HL-60 (cell line): ENCODE measurements at regions not wholly inside any gene's neighbourhood (a gene's known extent, or its start where the extent isn't known, plus 50 kb on each side); places are given as distances from the start of the nearest gene placed in this dataset.

Experiments used
- DNase-seq, 2 experiments: peaks; one replicate each; pipeline ENCODE4 v3.0.0-alpha.2; 2010 to 2020; ENCODE audit warnings: low read depth in 1 of 2, low spot score in 1 of 2
- H3K27ac ChIP-seq: fragments of 250-450 bp; sonication (Bioruptor Pico); replicated peaks from 2 replicates; pipeline ENCODE4 v1.5.1; 2020; ENCODE audit warnings: mild to moderate bottlenecking, moderate library complexity
- H3K27me3 ChIP-seq: fragments of 250-450 bp; sonication (Bioruptor Pico); 2 replicates; pipeline ENCODE4 v1.5.1; 2021; ENCODE audit warnings: mild to moderate bottlenecking, moderate library complexity; ENCODE audit not compliant: insufficient read depth, poor library complexity, severe bottlenecking
- H3K4me3 ChIP-seq: replicated peaks from 2 replicates; pipeline ENCODE4 v1.5.1; 2011; ENCODE audit warnings: mild to moderate bottlenecking, control low read depth, low read length; ENCODE audit not compliant: insufficient read depth
- CTCF ChIP-seq: IDR thresholded peaks from one replicate; pipeline ENCODE4 v1.5.1; 2011; ENCODE audit warnings: low read length, control low read depth, inconsistent platforms; ENCODE audit not compliant: insufficient read depth
- GABPA ChIP-seq: IDR thresholded peaks from 2 replicates; pipeline ENCODE4 v1.6.1; 2012; ENCODE audit warnings: low read depth
- POLR2AphosphoS5 ChIP-seq: IDR thresholded peaks from 2 replicates; pipeline ENCODE4 v1.6.1; 2012; ENCODE audit warnings: low read depth
- REST ChIP-seq: IDR thresholded peaks from 2 replicates; pipeline ENCODE4 v1.6.1; 2012; ENCODE audit warnings: low read depth; ENCODE audit not compliant: insufficient replicate concordance
- SPI1 ChIP-seq: IDR thresholded peaks from 2 replicates; pipeline ENCODE4 v1.6.1; 2012; ENCODE audit warnings: low read depth, mild to moderate bottlenecking, borderline replicate concordance

- Histone ChIP-seq H3K27me3 (no peaks in the 10 kb centered on the region), H3K4me3 (no peak overlapping the region), H3K27ac (no peak overlapping the region)
- TF ChIP-seq CTCF: no peak
- TF ChIP-seq GABPA: no peak
- no peak for DNase-seq
These were observed 603.3 kb upstream of the IGFBP3 start for GRCh38 chr7:46524350-46524749.

DNA sequence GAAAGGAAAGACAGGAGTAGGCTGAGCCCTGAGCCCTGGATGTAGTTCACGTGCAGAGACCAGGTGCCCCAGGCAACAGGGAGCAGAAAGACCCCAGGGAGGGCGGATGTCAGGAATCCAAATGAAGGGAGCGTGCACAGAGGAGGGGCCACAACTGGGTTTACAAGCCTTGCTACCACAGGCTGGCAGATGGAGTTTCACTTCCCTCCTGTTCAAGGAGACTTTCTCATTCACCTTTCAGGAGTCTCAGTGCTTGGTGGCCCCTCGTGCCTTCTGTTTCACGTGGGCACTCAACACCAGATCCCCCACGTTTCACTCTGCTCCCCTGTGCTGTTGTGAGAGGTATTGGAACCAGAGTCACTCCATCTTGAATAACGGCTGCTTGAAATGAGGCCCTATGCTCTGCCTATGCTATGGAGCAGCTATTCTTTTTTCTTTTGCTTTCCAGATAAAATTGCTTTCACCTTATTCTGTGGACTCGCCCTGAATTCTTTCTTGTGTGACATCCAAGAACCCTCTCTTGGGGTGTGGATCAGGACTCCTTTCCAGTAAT, 601.4 kb upstream of the IGFBP3 start:
- H3K27me3 ChIP-seq: no peaks in the 10 kb centered on the region
- H3K27ac ChIP-seq: no peak overlapping the region
- no peak overlapping the region for H3K4me3 ChIP-seq
- no peak for TF ChIP-seq GABPA
- TF ChIP-seq CTCF: no peak
- no peak for DNase-seq

DNA sequence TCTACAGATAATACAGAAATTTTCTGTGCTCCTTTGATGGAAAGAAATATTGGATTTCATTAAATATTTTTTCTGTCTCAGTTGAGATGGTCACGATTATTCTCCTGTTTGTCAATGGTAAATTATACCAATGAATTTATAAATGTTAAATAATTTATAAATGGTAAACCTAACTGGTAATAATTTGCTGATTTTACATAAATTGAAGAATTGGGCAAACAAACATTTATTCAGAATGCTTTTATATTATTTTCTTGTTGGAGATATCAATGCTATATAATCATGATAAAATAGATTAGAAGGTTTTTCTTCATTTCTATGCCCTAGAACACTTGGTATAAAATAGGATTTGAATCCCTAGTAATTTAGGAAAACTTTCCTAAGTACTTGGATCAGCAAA, 597.6 kb upstream of the IGFBP3 start:
- Histone ChIP-seq H3K4me3 (no peak overlapping the region), H3K27ac (no peak overlapping the region), H3K27me3 (no peaks in the 10 kb centered on the region)
- TF ChIP-seq SPI1 (no peak), POLR2AphosphoS5 (no peak), REST (no peak), GABPA (no peak), CTCF (no peak)
- DNase-seq: no peak

DNA sequence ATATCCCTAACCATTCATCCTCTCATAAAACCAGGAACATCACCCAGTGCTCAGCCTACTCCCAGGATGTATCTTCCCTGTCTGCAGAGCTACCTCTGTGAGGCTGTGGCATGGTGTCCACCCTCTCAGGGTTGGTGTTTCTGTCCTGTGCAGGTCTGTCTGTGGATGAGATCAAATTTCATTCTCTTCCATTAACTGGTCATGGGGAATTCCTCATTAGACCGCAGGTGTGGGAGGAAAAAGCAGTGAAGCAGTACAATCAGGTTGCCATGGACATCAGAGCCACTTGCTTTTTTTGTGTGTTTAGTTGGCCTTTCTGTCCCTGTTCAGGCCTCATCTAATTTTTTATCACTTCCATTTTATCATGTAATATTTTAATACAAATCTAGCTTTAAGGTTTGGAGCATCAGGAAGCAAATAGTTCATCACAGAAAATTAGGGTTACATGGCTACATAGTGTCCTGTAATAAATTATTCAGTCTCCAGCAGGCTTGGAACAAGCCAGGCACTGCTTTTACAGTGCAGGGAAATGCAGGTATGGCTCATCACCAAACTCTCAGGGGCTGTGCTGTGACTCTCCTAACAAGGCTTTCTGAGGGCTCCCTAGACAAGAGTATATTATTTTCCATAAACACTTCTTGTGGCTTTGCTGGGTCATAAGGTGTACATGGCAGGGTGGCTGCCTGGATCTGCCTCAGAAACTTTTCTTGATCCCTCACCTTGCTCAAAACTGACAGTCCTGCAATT, 594.9 kb upstream of the IGFBP3 start:
- no peak overlapping the region for H3K27ac ChIP-seq
- no peaks in the 10 kb centered on the region for H3K27me3 ChIP-seq
- DNase-seq: no peak
- no peak overlapping the region for H3K4me3 ChIP-seq
- TF ChIP-seq REST (no peak), GABPA (no peak), SPI1 (no peak), POLR2AphosphoS5 (no peak)
